Tibial artery (tissue), 4 donors: ENCODE measurements at regions not wholly inside any gene's neighbourhood (a gene's known extent, or its start where the extent isn't known, plus 50 kb on each side); places are given as distances from the start of the nearest gene placed in this dataset.

Source experiments
- DNase-seq, 2 donors: peaks; one replicate each; pipeline ENCODE4 v3.0.0-alpha.2; 2019
- H3K27ac ChIP-seq, 2 donors: fragments of 200-600 bp; sonication (generic) in 1 of 2; 1 replicate in 1 of 2; 2 replicates in 1 of 2; pipeline ENCODE4 v1.5.1; 2018 to 2019; ENCODE audit warnings: mild to moderate bottlenecking in 1 of 2
- H3K27me3 ChIP-seq, 2 donors: fragments of 200-600 bp; sonication (generic) in 1 of 2; one replicate each; pipeline versions ENCODE4 v1.5.1 to v1.6.0; 2016 to 2019
- H3K36me3 ChIP-seq, 3 donors: fragments of 200-600 bp; sonication (generic) in 2 of 3; one replicate each; pipeline ENCODE4 v1.5.1; 2016 to 2019; ENCODE audit warnings: mild to moderate bottlenecking in 2 of 3
- H3K4me1 ChIP-seq, 4 donors: fragments of 200-600 bp; sonication (generic) in 2 of 4; 1 replicate in 3 of 4; 2 replicates in 1 of 4; pipeline ENCODE4 v1.5.1; 2016 to 2019
- H3K4me3 ChIP-seq, 2 donors: fragments of 200-600 bp; sonication (generic) in 1 of 2; 1 replicate in 1 of 2; 2 replicates in 1 of 2; pipeline ENCODE4 v1.5.1; 2018 to 2019; ENCODE audit warnings: mild to moderate bottlenecking in 2 of 2
- H3K9me3 ChIP-seq, 3 donors: fragments of 200-600 bp; sonication (generic) in 1 of 3; one replicate each; pipeline ENCODE4 v1.5.1; 2016 to 2019
- intact Hi-C: fragments of 100-400 bp; cut with DNase I; formaldehyde crosslinking; loops from one replicate; pipeline ENCODE4 v1.15.0; 2023; ENCODE audit warnings: low total_unique reads
- TF ChIP-seq, protein P1 (sequence below), 2 experiments: fragments of 200-600 bp in 1 of 2; fragments of 450-650 bp in 1 of 2; IDR thresholded peaks; one replicate each; pipeline ENCODE4 v1.5.1; 2017 to 2019; ENCODE audit warnings: antibody characterized with exemption in 2 of 2, mild to moderate bottlenecking in 1 of 2, moderate library complexity in 1 of 2

DNA sequence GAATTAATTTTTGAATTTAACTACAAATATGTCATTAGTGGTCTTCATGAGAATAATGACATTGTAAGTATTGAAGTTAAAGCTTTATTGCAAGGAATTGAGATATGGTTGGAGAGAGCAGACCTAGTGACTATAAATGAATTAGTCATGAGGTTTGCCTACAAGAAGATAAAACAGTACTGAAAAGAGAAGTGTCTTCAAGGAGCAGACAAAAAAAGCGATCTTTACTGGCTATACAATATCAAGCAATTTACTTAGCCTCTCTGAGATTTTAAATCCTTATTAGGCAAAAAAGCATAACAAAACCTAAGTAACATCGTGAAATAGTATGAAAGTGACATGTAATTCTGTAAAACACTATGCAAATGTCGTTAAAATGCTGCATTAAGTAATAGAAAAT, 435.1 kb upstream of the PCDH20 start:
- no peaks in the 10 kb centered on the region for H3K4me1 ChIP-seq
- DNase-seq, result no peak
- intact Hi-C loops, result no loop called here
- no peaks in the 10 kb centered on the region for H3K27me3 ChIP-seq
- H3K4me3 ChIP-seq, result no peak overlapping the region
- no peak overlapping the region for H3K27ac ChIP-seq
- no peaks in the 10 kb centered on the region for H3K9me3 ChIP-seq
- no peaks in the 10 kb centered on the region for H3K36me3 ChIP-seq
- TF ChIP-seq, protein P1, sequence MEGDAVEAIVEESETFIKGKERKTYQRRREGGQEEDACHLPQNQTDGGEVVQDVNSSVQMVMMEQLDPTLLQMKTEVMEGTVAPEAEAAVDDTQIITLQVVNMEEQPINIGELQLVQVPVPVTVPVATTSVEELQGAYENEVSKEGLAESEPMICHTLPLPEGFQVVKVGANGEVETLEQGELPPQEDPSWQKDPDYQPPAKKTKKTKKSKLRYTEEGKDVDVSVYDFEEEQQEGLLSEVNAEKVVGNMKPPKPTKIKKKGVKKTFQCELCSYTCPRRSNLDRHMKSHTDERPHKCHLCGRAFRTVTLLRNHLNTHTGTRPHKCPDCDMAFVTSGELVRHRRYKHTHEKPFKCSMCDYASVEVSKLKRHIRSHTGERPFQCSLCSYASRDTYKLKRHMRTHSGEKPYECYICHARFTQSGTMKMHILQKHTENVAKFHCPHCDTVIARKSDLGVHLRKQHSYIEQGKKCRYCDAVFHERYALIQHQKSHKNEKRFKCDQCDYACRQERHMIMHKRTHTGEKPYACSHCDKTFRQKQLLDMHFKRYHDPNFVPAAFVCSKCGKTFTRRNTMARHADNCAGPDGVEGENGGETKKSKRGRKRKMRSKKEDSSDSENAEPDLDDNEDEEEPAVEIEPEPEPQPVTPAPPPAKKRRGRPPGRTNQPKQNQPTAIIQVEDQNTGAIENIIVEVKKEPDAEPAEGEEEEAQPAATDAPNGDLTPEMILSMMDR (IDR thresholded peaks at IDR 0.05), result no peak

DNA sequence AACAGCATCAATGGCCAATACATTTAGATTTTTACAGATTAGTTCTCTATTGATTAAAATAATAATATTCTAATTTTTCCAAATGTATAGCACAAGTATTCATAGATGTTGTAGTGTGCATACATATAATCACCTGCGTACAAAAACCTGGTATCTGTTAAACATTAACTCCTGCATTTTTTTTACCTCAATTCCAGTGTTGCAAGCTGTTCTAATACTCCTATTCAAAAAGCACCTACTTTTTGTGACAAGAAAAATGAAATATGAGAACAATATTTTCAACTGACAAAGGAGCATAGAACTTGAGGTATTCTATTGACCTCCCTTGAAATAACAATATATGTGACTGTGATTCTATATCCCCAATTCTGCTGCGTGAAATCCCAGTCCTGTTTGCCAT, 422.9 kb upstream of the PCDH20 start:
- intact Hi-C loops, result no loop called here
- Histone ChIP-seq H3K4me1 (no peaks in the 10 kb centered on the region), H3K36me3 (no peaks in the 10 kb centered on the region), H3K4me3 (no peak overlapping the region), H3K27me3 (no peaks in the 10 kb centered on the region), H3K27ac (no peak overlapping the region), H3K9me3 (no peaks in the 10 kb centered on the region)
- DNase-seq, result no peak
- TF ChIP-seq, protein P1 (IDR thresholded peaks at IDR 0.05), result no peak

DNA sequence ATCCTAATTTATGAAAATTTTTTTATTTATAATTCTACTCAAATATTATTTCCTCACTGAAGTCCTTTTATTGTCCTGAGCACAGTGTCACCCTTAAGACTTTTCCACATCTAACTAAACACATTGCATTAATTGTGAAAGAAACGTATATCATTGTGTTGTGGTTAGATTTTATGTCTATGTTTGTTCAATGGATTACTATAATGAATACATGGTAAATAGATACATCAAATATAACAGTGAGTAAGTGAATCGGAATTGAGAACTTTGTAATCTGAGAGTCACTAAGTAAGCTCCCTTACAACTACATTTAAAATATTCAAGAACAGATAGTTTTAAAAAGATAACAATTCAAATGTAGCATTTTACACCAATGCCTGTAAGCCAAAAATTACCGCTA, 417.6 kb upstream of the PCDH20 start:
- no peak for DNase-seq
- TF ChIP-seq, protein P1 (IDR thresholded peaks at IDR 0.05), result no peak
- H3K36me3 ChIP-seq, result no peaks in the 10 kb centered on the region
- H3K4me3 ChIP-seq, result no peak overlapping the region
- H3K27me3 ChIP-seq, result no peaks in the 10 kb centered on the region
- no peak overlapping the region for H3K27ac ChIP-seq
- intact Hi-C loops, result no loop called here
- H3K4me1 ChIP-seq, result no peaks in the 10 kb centered on the region
- H3K9me3 ChIP-seq, result no peaks in the 10 kb centered on the region

DNA sequence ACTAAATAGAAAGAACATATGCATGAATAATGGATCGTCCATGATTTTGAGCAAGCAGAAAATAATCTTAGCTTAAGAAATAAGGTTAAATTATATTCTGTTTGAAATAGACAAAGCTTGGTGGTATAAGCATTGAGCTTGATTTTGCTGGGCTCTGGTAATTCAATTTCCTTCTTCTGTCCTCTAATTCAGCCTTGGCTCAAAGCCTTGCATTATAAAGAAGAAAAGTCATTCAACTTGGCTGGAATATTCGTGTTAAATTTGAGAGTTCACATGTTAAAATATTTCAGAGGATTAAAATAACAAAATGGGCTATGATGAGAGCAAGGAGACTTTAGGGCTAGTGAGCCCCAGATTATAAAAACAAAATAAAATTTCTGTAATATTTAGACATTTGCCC, 415.4 kb upstream of the PCDH20 start:
- DNase-seq, result no peak

DNA sequence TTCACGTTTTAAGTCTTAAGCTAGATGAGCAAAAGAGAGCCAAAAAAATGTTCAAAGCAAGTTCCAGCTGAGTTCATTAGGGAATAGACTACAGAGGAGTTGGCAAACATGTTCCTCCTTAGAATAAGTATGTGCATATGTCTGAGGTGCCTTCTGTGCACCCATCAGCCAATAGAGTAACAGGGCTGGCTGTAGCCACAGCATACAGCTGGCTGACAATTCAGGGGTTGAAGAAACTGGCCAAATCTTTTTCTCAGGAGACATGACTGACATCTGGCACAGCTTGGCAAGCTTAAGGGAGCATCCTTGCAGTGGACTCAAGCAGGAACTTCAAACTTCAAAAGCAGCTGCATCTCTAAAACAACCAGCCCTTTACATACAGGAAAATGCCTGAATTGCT, 414.8 kb upstream of the PCDH20 start:
- no peak for DNase-seq
- intact Hi-C loops, result no loop called here
- no peaks in the 10 kb centered on the region for H3K27me3 ChIP-seq
- TF ChIP-seq, protein P1 (IDR thresholded peaks at IDR 0.05), result no peak
- H3K27ac ChIP-seq, result no peak overlapping the region
- H3K9me3 ChIP-seq, result no peaks in the 10 kb centered on the region
- no peaks in the 10 kb centered on the region for H3K36me3 ChIP-seq
- no peaks in the 10 kb centered on the region for H3K4me1 ChIP-seq
- H3K4me3 ChIP-seq, result no peak overlapping the region

More for the DNA sequence above, 415.4 kb upstream of the PCDH20 start:
- intact Hi-C loops, result no loop called here
- Histone ChIP-seq H3K36me3 (no peaks in the 10 kb centered on the region), H3K4me3 (no peak overlapping the region), H3K27ac (no peak overlapping the region), H3K4me1 (no peaks in the 10 kb centered on the region), H3K27me3 (no peaks in the 10 kb centered on the region), H3K9me3 (no peaks in the 10 kb centered on the region)
- TF ChIP-seq, protein P1 (IDR thresholded peaks at IDR 0.05), result no peak

DNA sequence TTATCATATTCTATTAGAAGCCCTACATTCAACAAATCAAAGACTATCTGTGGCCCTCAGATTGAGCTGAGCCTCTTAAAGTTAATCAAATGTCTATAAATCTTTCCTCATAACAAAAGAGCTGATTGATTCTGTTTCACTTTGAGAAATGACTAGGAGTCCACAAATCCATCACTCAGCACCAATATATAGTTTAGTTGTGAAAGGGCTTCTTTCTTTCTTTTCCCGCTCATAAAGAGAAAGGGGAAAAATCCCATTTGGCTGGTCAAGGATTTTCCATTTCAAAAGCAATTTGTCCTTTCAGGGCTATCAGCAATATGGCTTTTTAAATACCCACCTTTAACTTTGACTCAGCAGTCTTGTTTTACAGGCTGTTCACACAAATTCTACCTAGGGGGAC, 408.5 kb upstream of the PCDH20 start:
- H3K27me3 ChIP-seq, result no peaks in the 10 kb centered on the region
- no peak for DNase-seq
- intact Hi-C loops, result no loop called here
- no peak overlapping the region for H3K4me3 ChIP-seq
- no peaks in the 10 kb centered on the region for H3K36me3 ChIP-seq
- TF ChIP-seq, protein P1 (IDR thresholded peaks at IDR 0.05), result no peak
- no peaks in the 10 kb centered on the region for H3K9me3 ChIP-seq
- H3K27ac ChIP-seq, result no peak overlapping the region
- no peaks in the 10 kb centered on the region for H3K4me1 ChIP-seq
